Type B pancreatic cell (in vitro differentiated cells): ENCODE measurements at regions not wholly inside any gene's neighbourhood (a gene's known extent, or its start where the extent isn't known, plus 50 kb on each side); places are given as distances from the start of the nearest gene placed in this dataset.

Experiments
- DNase-seq: peaks from one replicate; pipeline ENCODE4 v3.0.0; 2021; ENCODE audit warnings: mixed read lengths; ENCODE audit not compliant: unreplicated experiment; ENCODE audit errors: extremely low spot score
- H3K27ac Mint-ChIP-seq: 2 replicates; pipeline ENCODE4 v1.8.0; 2021; ENCODE audit warnings: mild to moderate bottlenecking, mixed read lengths
- H3K27me3 Mint-ChIP-seq: 2 replicates; pipeline ENCODE4 v1.8.0; 2021; ENCODE audit warnings: mixed read lengths
- H3K36me3 Mint-ChIP-seq: 2 replicates; pipeline ENCODE4 v1.8.0; 2021; ENCODE audit warnings: mixed read lengths
- H3K4me1 Mint-ChIP-seq: one replicate; pipeline ENCODE4 v1.8.0; 2021; ENCODE audit warnings: mixed read lengths; ENCODE audit not compliant: unreplicated experiment
- H3K4me3 Mint-ChIP-seq: 2 replicates; pipeline ENCODE4 v1.8.0; 2021; ENCODE audit warnings: mild to moderate bottlenecking, mixed read lengths
- H3K9me3 Mint-ChIP-seq: 2 replicates; pipeline ENCODE4 v1.8.0; 2021; ENCODE audit warnings: mixed read lengths
- TF ChIP-seq, protein P1 (sequence below): fragments of 200-600 bp; sonication (generic); conservative IDR thresholded peaks from 2 replicates; pipeline ENCODE4 v1.5.0; 2021; ENCODE audit warnings: antibody characterized with exemption, mild to moderate bottlenecking

DNA sequence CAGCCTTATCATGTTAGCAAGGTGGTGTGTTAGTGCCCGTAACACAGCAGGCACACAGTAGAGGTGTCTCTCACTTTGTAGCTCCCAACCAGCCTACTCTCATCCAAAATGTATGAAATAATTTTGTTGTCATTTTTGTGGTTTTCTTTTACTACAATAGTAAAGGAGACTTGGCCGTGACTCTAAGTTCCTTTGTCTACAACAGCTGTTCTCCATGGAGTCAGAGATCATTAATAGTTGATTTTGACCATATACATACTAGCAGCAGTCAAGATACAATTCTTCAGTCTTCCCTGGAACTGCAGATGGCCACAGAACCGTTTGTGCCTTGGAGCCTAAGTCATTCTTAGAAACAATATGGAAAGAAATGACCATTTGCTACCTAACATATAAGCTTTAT, 567.1 kb downstream of the TLR4 start:
- H3K4me1 Mint-ChIP-seq = no peaks in the 10 kb centered on the region
- no peak overlapping the region for H3K4me3 Mint-ChIP-seq
- H3K9me3 Mint-ChIP-seq = no peaks in the 10 kb centered on the region
- no peaks in the 10 kb centered on the region for H3K36me3 Mint-ChIP-seq
- H3K27me3 Mint-ChIP-seq = no peaks in the 10 kb centered on the region
- TF ChIP-seq, protein P1, sequence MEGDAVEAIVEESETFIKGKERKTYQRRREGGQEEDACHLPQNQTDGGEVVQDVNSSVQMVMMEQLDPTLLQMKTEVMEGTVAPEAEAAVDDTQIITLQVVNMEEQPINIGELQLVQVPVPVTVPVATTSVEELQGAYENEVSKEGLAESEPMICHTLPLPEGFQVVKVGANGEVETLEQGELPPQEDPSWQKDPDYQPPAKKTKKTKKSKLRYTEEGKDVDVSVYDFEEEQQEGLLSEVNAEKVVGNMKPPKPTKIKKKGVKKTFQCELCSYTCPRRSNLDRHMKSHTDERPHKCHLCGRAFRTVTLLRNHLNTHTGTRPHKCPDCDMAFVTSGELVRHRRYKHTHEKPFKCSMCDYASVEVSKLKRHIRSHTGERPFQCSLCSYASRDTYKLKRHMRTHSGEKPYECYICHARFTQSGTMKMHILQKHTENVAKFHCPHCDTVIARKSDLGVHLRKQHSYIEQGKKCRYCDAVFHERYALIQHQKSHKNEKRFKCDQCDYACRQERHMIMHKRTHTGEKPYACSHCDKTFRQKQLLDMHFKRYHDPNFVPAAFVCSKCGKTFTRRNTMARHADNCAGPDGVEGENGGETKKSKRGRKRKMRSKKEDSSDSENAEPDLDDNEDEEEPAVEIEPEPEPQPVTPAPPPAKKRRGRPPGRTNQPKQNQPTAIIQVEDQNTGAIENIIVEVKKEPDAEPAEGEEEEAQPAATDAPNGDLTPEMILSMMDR = no peak
- H3K27ac Mint-ChIP-seq = no peak overlapping the region
- no peak for DNase-seq

DNA sequence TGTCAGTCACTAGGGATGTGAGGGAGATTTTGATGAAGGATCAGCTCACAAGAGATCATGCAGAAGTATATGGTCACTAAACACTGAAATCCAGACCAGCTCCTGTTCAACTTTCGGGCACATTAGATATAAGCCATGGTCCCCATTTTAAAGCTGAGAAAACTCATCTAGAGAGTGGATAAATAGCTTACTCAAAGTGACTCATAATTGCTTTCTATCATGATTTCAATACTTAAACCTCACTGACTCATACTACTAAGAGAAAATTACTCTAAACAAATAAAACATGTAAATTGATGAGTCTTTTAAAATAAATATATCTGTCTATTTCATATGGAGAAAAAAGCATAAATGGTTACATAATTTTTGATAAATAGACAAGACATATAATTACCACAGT, 567.7 kb downstream of the TLR4 start:
- no peaks in the 10 kb centered on the region for H3K27me3 Mint-ChIP-seq
- no peak overlapping the region for H3K27ac Mint-ChIP-seq
- H3K9me3 Mint-ChIP-seq = no peaks in the 10 kb centered on the region
- H3K4me1 Mint-ChIP-seq = no peaks in the 10 kb centered on the region
- TF ChIP-seq, protein P1 = no peak
- no peak for DNase-seq
- no peak overlapping the region for H3K4me3 Mint-ChIP-seq
- H3K36me3 Mint-ChIP-seq = no peaks in the 10 kb centered on the region

DNA sequence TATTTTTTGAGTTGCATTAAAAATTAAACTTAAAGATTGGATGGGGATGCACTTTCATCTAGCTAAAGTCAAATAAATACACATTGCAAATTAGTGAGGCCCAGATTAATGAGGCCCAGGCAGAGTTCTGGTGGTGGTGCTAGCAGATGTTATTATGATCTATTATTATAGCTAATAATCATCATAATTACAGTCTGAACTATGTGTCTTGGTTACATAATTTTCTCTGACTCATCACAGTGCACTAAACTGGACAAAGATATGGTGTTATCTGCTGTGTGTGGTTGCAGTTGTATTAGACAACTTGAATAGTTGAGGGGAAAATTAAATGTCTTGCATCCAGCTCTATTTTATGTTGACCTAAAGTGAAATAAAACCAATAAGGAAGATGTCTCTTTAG, 568.8 kb downstream of the TLR4 start:
- H3K9me3 Mint-ChIP-seq = no peaks in the 10 kb centered on the region
- H3K4me1 Mint-ChIP-seq = no peaks in the 10 kb centered on the region
- H3K4me3 Mint-ChIP-seq = no peak overlapping the region
- no peak overlapping the region for H3K27ac Mint-ChIP-seq
- DNase-seq = no peak
- H3K36me3 Mint-ChIP-seq = no peaks in the 10 kb centered on the region
- no peaks in the 10 kb centered on the region for H3K27me3 Mint-ChIP-seq
- TF ChIP-seq, protein P1 = no peak

DNA sequence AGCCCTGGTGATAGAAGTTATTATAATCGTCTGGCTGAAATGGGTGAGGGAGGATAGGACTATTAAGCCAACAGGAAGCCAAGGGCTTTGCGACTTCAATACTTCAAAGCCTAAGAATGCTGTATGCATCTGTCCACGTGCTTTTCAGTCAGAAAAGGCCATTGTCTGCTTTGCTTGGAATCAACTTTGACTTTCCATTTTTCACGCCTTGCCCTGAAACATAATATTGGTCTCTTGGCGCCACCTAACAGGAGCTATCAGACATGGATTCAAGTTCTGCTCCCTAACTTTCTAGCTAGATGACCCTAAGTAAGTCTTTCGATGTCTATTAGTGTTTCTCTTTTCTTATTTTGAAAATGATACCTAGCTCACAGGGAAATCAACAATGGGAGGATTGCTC, 572.6 kb downstream of the TLR4 start:
- no peaks in the 10 kb centered on the region for H3K27me3 Mint-ChIP-seq
- TF ChIP-seq, protein P1 = no peak
- H3K4me3 Mint-ChIP-seq = no peak overlapping the region

DNA sequence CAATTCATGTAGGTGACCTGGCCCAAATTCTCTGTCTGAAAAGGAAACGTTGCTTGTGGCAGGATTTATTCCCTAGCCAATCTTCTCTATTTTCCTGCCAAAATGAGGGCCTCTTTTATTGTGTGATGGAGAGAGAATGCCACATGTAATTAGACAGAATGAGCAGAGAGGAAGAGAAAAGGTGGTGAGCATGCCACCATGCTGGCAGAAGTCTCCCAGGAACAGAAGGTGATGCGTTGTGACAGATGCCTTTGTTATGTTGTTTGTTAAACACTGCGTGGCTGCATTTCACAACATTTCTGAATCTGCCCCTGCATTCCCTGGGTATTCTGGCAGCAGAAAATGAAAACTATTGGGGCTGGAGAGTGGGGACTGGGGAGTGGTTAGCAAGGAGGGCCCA, 577.6 kb downstream of the TLR4 start:
- DNase-seq = no peak
- H3K27me3 Mint-ChIP-seq = no peaks in the 10 kb centered on the region
- no peak overlapping the region for H3K27ac Mint-ChIP-seq
- H3K4me3 Mint-ChIP-seq = no peak overlapping the region
- no peaks in the 10 kb centered on the region for H3K36me3 Mint-ChIP-seq
- TF ChIP-seq, protein P1 = no peak
- H3K4me1 Mint-ChIP-seq = no peaks in the 10 kb centered on the region
- H3K9me3 Mint-ChIP-seq = no peaks in the 10 kb centered on the region

More for the DNA sequence above, 572.6 kb downstream of the TLR4 start:
- Mint-ChIP-seq H3K27ac (no peak overlapping the region), H3K36me3 (no peaks in the 10 kb centered on the region), H3K4me1 (no peaks in the 10 kb centered on the region), H3K9me3 (no peaks in the 10 kb centered on the region)
- no peak for DNase-seq

DNA sequence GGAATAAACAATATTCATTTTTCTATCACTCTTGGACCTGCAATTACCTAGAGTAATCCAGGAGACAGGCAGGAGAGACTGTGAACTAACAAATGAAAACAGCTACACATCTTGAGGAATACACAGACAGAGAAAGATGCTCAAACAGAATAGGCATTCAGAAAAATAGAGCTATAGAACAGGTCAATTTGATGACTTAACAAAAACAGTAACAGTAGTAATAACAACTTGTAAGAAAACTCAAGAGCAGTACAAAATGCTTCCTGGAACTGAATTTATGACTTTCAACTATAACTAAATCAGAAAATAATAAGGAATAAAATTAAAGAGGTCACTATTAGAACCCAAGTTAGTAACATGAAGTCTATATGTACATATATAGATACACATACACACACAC, 579.3 kb downstream of the TLR4 start:
- H3K36me3 Mint-ChIP-seq = no peaks in the 10 kb centered on the region
- DNase-seq = no peak
- H3K4me3 Mint-ChIP-seq = no peak overlapping the region
- no peaks in the 10 kb centered on the region for H3K9me3 Mint-ChIP-seq
- no peak overlapping the region for H3K27ac Mint-ChIP-seq
- no peaks in the 10 kb centered on the region for H3K27me3 Mint-ChIP-seq
- H3K4me1 Mint-ChIP-seq = no peaks in the 10 kb centered on the region
- TF ChIP-seq, protein P1 = no peak
